ENCODE measurements at regions not wholly inside any gene's neighbourhood (a gene's known extent, or its start where the extent isn't known, plus 50 kb on each side); places are given as distances from the start of the nearest gene placed in this dataset.

- in situ Hi-C loops (cut with MboI) (no loop called here), intact Hi-C loops (cut with micrococcal nuclease) (no loop called here)
- Histone ChIP-seq H3K9me1 (ENCODE audit: control insufficient read depth, insufficient read depth, low read length) (no peaks in the 10 kb centered on the region), H3K9ac (ENCODE audit: insufficient read depth in 1 of 2, low read depth in 2 of 2, low read length in 2 of 2) (no peak overlapping the region), H3K9me3 (replicated peaks; ENCODE audit: control insufficient read depth, insufficient read depth, low read depth, low read length) (no peaks in the 10 kb centered on the region), H3K4me1 (replicated peaks in 1 of 2; ENCODE audit: control insufficient read depth in 2 of 2, insufficient read depth in 2 of 2, low read length in 2 of 2) (no peaks in the 10 kb centered on the region), H3K79me2 (ENCODE audit: control insufficient read depth, insufficient read depth, low read length) (no peaks in the 10 kb centered on the region), H3K4me3 (no peak overlapping the region), H3K36me3 (ENCODE audit: control insufficient read depth, insufficient read depth, low read length) (no peaks in the 10 kb centered on the region), H3K27ac (ENCODE audit: extremely low read depth, low read depth, low read length) (no peak overlapping the region), H3K4me2 (ENCODE audit: insufficient read depth, low read length) (no peak overlapping the region), H3K27me3 (ENCODE audit: control insufficient read depth in 2 of 2, insufficient read depth in 2 of 2, low read length in 2 of 2) (no peaks in the 10 kb centered on the region), H2AFZ (ENCODE audit: low read depth, low read length) (no peak overlapping the region), H4K20me1 (replicated peaks; ENCODE audit: control insufficient read depth, insufficient read depth, low read length) (no peaks in the 10 kb centered on the region)
- FAIRE-seq = no peak
- no peak for DNase-seq (ENCODE audit: extremely low read depth in 1 of 4, low spot score in 3 of 4)
- TF ChIP-seq CHD4 (IDR thresholded peaks at IDR 0.05; ENCODE audit: insufficient read depth, insufficient replicate concordance, low read depth, low read length, poor library complexity, severe bottlenecking) (no peak), CCAR2 (IDR thresholded peaks at IDR 0.05; ENCODE audit: low read depth, low read length) (no peak), ZNF584 (CRISPR knock-in tag; IDR thresholded peaks at IDR 0.05; ENCODE audit: low read depth) (no peak), RNF219 (CRISPR knock-in tag; IDR thresholded peaks at IDR 0.05) (no peak), ZNF699 (CRISPR knock-in tag; IDR thresholded peaks at IDR 0.05; ENCODE audit: insufficient replicate concordance) (no peak)
- ChIA-PET CTCF (ENCODE audit: low intra/inter-chr PET ratio) (no interaction called here), POLR2A (no interaction called here)
- no peak for ATAC-seq
- 0% methylated on average over 2 of the region's 2 CpGs for WGBS (ENCODE audit: insufficient coverage, low coverage, missing lambda C conversion rate)
- BruUV-seq (replicated peaks) = no TSS peak
Measured at GRCh38 chr12:98222135-98222534, 293.3 kb upstream of the TMPO start.

Data from K562 (cell line).